WTC11 (cell line): ENCODE measurements at regions not wholly inside any gene's neighbourhood (a gene's known extent, or its start where the extent isn't known, plus 50 kb on each side); places are given as distances from the start of the nearest gene placed in this dataset.

Source experiments
- ATAC-seq: fragments of 200-7000 bp; cut with Tn5 transposase; 2 replicates; pipeline ENCODE4 v1.10.0; 2021; ENCODE audit warnings: mild to moderate bottlenecking, moderate library complexity
- CTCF ChIA-PET: fragments of 300-600 bp; sonication (Branson Sonifier 250); formaldehyde crosslinking; loops from one replicate; lab custom pipeline; 2021; ENCODE audit warnings: antibody characterized with exemption; lab: Charles Lee
- POLR2A ChIA-PET: fragments of 350-600 bp; sonication (Branson Sonifier 250); formaldehyde crosslinking; loops from one replicate; lab custom pipeline; 2021; ENCODE audit warnings: antibody characterized with exemption; lab: Charles Lee
- DNase-seq: peaks from one replicate; pipeline ENCODE4 v3.0.0; 2021; ENCODE audit warnings: low spot score
- H3K27ac Mint-ChIP-seq: 2 replicates; pipeline ENCODE4 v1.8.0; 2021; ENCODE audit warnings: mixed read lengths
- H3K27me3 Mint-ChIP-seq: 2 replicates; pipeline ENCODE4 v1.8.0; 2021; ENCODE audit warnings: low read depth, mild to moderate bottlenecking, moderate library complexity, mixed read lengths
- H3K36me3 Mint-ChIP-seq: 2 replicates; pipeline ENCODE4 v1.8.0; 2021; ENCODE audit warnings: mixed read lengths
- H3K4me1 Mint-ChIP-seq: 2 replicates; pipeline ENCODE4 v1.8.0; 2022; ENCODE audit warnings: mixed read lengths
- H3K4me3 Mint-ChIP-seq: 2 replicates; pipeline ENCODE4 v1.8.0; 2021; ENCODE audit warnings: mild to moderate bottlenecking, moderate library complexity, mixed read lengths
- H3K9me3 Mint-ChIP-seq: 2 replicates; pipeline ENCODE4 v1.8.0; 2021; ENCODE audit warnings: mixed read lengths
- ATF1 ChIP-seq: sonication (generic); formaldehyde crosslinking; IDR thresholded peaks from 2 replicates; pipeline ENCODE4 v1.8.1; 2023; ENCODE audit warnings: mild to moderate bottlenecking, moderate library complexity, missing genetic modification reagents
- CBFB ChIP-seq: sonication (generic); formaldehyde crosslinking; IDR thresholded peaks from 2 replicates; pipeline ENCODE4 v1.8.1; 2022; ENCODE audit warnings: mild to moderate bottlenecking, low read depth, missing genetic modification reagents
- CDX4 ChIP-seq: fragments of 250-450 bp; sonication (Bioruptor Pico); IDR thresholded peaks from 2 replicates; pipeline ENCODE4 v1.9.0; 2021; ENCODE audit warnings: moderate library complexity, mild to moderate bottlenecking, inconsistent platforms, borderline replicate concordance
- CTCF ChIP-seq: fragments of 200-600 bp; IDR thresholded peaks from 2 replicates; pipeline ENCODE4 v1.8.0; 2022; ENCODE audit warnings: antibody characterized with exemption
- ETV6 ChIP-seq: sonication (generic); formaldehyde crosslinking; IDR thresholded peaks from 2 replicates; pipeline ENCODE4 v1.8.1; 2022; ENCODE audit warnings: mild to moderate bottlenecking, missing genetic modification reagents
- KAT7 ChIP-seq: sonication (generic); formaldehyde crosslinking; IDR thresholded peaks from 2 replicates; pipeline ENCODE4 v1.8.1; 2023; ENCODE audit warnings: missing genetic modification reagents, mild to moderate bottlenecking, borderline replicate concordance
- MYBL2 ChIP-seq: sonication (generic); formaldehyde crosslinking; IDR thresholded peaks from 2 replicates; pipeline ENCODE4 v1.8.1; 2023; ENCODE audit warnings: mild to moderate bottlenecking, moderate library complexity, missing genetic modification reagents
- NR2C2 ChIP-seq: sonication (generic); formaldehyde crosslinking; IDR thresholded peaks from 2 replicates; pipeline ENCODE4 v1.8.0; 2022; ENCODE audit warnings: mild to moderate bottlenecking, missing genetic modification reagents
- NR3C1 ChIP-seq: sonication (generic); formaldehyde crosslinking; conservative IDR thresholded peaks from 2 replicates; pipeline ENCODE4 v1.8.1; 2023; ENCODE audit warnings: low read depth, mild to moderate bottlenecking, missing genetic modification reagents
- PRDM15 ChIP-seq: sonication (generic); formaldehyde crosslinking; IDR thresholded peaks from 2 replicates; pipeline ENCODE4 v1.8.0; 2022; ENCODE audit warnings: missing genetic modification reagents
- PRRX2 ChIP-seq: fragments of 250-450 bp; sonication (Bioruptor Pico); IDR thresholded peaks from 2 replicates; pipeline ENCODE4 v1.8.0; 2021; ENCODE audit warnings: mild to moderate bottlenecking
- TEAD1 ChIP-seq: sonication (generic); formaldehyde crosslinking; IDR thresholded peaks from 2 replicates; pipeline ENCODE4 v1.8.0; 2022; ENCODE audit warnings: mild to moderate bottlenecking, missing genetic modification reagents
- ZMAT4 ChIP-seq: fragments of 250-450 bp; sonication (Bioruptor Pico); IDR thresholded peaks from 2 replicates; pipeline ENCODE4 v1.9.0; 2021; ENCODE audit warnings: mild to moderate bottlenecking
- ZNF396 ChIP-seq: fragments of 250-450 bp; sonication (Bioruptor Pico); IDR thresholded peaks from 2 replicates; pipeline ENCODE4 v1.8.0; 2021; ENCODE audit warnings: mild to moderate bottlenecking, moderate library complexity, borderline replicate concordance
- ZNF425 ChIP-seq: fragments of 250-450 bp; sonication (Bioruptor Pico); conservative IDR thresholded peaks from 2 replicates; pipeline ENCODE4 v1.9.0; 2021; ENCODE audit warnings: mild to moderate bottlenecking
- ZNF671 ChIP-seq: fragments of 250-450 bp; sonication (Bioruptor Pico); IDR thresholded peaks from 2 replicates; pipeline ENCODE4 v1.8.0; 2021; ENCODE audit warnings: mild to moderate bottlenecking

GRCh38 chr22:27022896-27023361 lies 365.5 kb downstream of the MIAT start:
- CTCF ChIA-PET, result interaction anchor here (0.6 to 1.0 kb wide), 3 partner anchors 9 to 308 kb away, joined by 3 read pairs; no protein-coding TSS in a partner anchor
- Mint-ChIP-seq H3K27ac (no peak overlapping the region), H3K4me1 (peaks cover 8% of the 10 kb centered on the region), H3K36me3 (no peaks in the 10 kb centered on the region), H3K9me3 (no peaks in the 10 kb centered on the region), H3K27me3 (peaks cover 5% of the 10 kb centered on the region), H3K4me3 (no peak overlapping the region)
- POLR2A ChIA-PET, result no interaction called here
- no peak for TF ChIP-seq ZNF671
- no peak for TF ChIP-seq NR2C2
- TF ChIP-seq CTCF, result no peak
- TF ChIP-seq TEAD1, result no peak
- ATAC-seq (no peak), DNase-seq (no peak)

GRCh38 chr22:27023591-27023990 lies 366.2 kb downstream of the MIAT start:
- H3K9me3 Mint-ChIP-seq, result peaks cover 3% of the 10 kb centered on the region; the same call in 1 of the 2 replicates
- DNase-seq (no peak), ATAC-seq (no peak)
- peaks cover 8% of the 10 kb centered on the region for H3K4me1 Mint-ChIP-seq
- no peak for TF ChIP-seq CBFB (CRISPR knock-in tag)
- TF ChIP-seq MYBL2 (CRISPR knock-in tag), result no peak
- TF ChIP-seq PRRX2 (CRISPR knock-in tag), result no peak
- TF ChIP-seq PRDM15 (CRISPR knock-in tag), result no peak
- TF ChIP-seq ZNF396 (CRISPR knock-in tag), result no peak
- no peak for TF ChIP-seq CDX4 (CRISPR knock-in tag)
- peaks cover 5% of the 10 kb centered on the region for H3K27me3 Mint-ChIP-seq
- no peaks in the 10 kb centered on the region for H3K36me3 Mint-ChIP-seq
- no peak overlapping the region for H3K4me3 Mint-ChIP-seq
- POLR2A ChIA-PET, result interaction anchor here (0.6 kb wide), 1 partner anchor 131 kb away, joined by 3 read pairs; no protein-coding TSS in a partner anchor
- CTCF ChIA-PET, result interaction anchor here (0.6 to 1.0 kb wide), 3 partner anchors 8 to 307 kb away, joined by 3 read pairs; no protein-coding TSS in a partner anchor
- H3K27ac Mint-ChIP-seq, result no peak overlapping the region

- CTCF ChIA-PET, result no interaction called here
- Mint-ChIP-seq H3K9me3 (peaks cover 11% of the 10 kb centered on the region; the same call in 1 of the 2 replicates), H3K27ac (peak overlapping the region; percentile 6; the same call in 1 of the 2 replicates), H3K4me1 (peaks cover 7% of the 10 kb centered on the region), H3K36me3 (no peaks in the 10 kb centered on the region), H3K27me3 (peaks cover under 1% of the 10 kb centered on the region; the same call in 1 of the 2 replicates), H3K4me3 (no peak overlapping the region)
- POLR2A ChIA-PET, result no interaction called here
- ATAC-seq (no peak), DNase-seq (no peak)
- no peak for TF ChIP-seq KAT7 (CRISPR knock-in tag)
- no peak for TF ChIP-seq NR3C1 (CRISPR knock-in tag)
- no peak for TF ChIP-seq ZNF425 (CRISPR knock-in tag)
- no peak for TF ChIP-seq CTCF
- no peak for TF ChIP-seq ZMAT4
- TF ChIP-seq ATF1 (CRISPR knock-in tag), result no peak
- no peak for TF ChIP-seq PRDM15 (CRISPR knock-in tag)
- no peak for TF ChIP-seq ETV6 (CRISPR knock-in tag)
Observed at GRCh38 chr22:27024982-27025381, 367.6 kb downstream of the MIAT start.
